Breast epithelium (tissue), 4 donors: ENCODE measurements at regions not wholly inside any gene's neighbourhood (a gene's known extent, or its start where the extent isn't known, plus 50 kb on each side); places are given as distances from the start of the nearest gene placed in this dataset.

Experiments used
- DNase-seq, 2 donors: peaks; one replicate each; pipeline ENCODE4 v3.0.0-alpha.2; 2019; ENCODE audit warnings: low spot score in 2 of 2
- H3K27ac ChIP-seq, 2 donors: fragments of 200-600 bp; sonication (generic) in 1 of 2; one replicate each; pipeline ENCODE4 v1.5.1; 2016 to 2019; ENCODE audit warnings: mild to moderate bottlenecking in 1 of 2
- H3K27me3 ChIP-seq, 2 donors: fragments of 200-600 bp; sonication (generic) in 1 of 2; one replicate each; pipeline versions ENCODE4 v1.5.1 to v1.6.0; 2017 to 2019; ENCODE audit warnings: control low read depth in 1 of 2, mild to moderate bottlenecking in 1 of 2
- H3K36me3 ChIP-seq: fragments of 200-600 bp; one replicate; pipeline ENCODE4 v1.5.1; 2019
- H3K4me1 ChIP-seq, 2 donors: fragments of 200-600 bp; sonication (generic); one replicate each; pipeline ENCODE4 v1.5.1; 2016 to 2019; ENCODE audit warnings: control low read depth in 1 of 2
- H3K4me3 ChIP-seq, 3 donors: fragments of 200-600 bp; sonication (generic); 1 replicate in 2 of 3; 2 replicates in 1 of 3; pipeline ENCODE4 v1.5.1; 2016 to 2019; ENCODE audit warnings: mild to moderate bottlenecking in 3 of 3, moderate library complexity in 2 of 3
- H3K9me3 ChIP-seq, 2 donors: fragments of 200-600 bp; sonication (generic) in 1 of 2; one replicate each; pipeline ENCODE4 v1.5.1; 2016 to 2019; ENCODE audit warnings: control low read depth in 1 of 2
- CTCF ChIP-seq, 3 donors: fragments of 450-650 bp; IDR thresholded peaks; one replicate each; pipeline ENCODE4 v1.5.1; 2016 to 2017; ENCODE audit warnings: antibody characterized with exemption in 3 of 3, mild to moderate bottlenecking in 3 of 3, moderate library complexity in 3 of 3
- POLR2A ChIP-seq: fragments of 450-650 bp; IDR thresholded peaks from one replicate; pipeline ENCODE4 v1.6.1; 2016; ENCODE audit warnings: antibody characterized with exemption, mild to moderate bottlenecking, moderate library complexity
- POLR2AphosphoS5 ChIP-seq, 3 donors: sonication (generic); formaldehyde crosslinking; IDR thresholded peaks; one replicate each; pipeline ENCODE4 v1.6.1; 2017; ENCODE audit warnings: antibody characterized with exemption in 3 of 3
- intact Hi-C: fragments of 100-400 bp; cut with DNase I; formaldehyde crosslinking; loops from one replicate; pipeline ENCODE4 v1.15.1; 2023; ENCODE audit warnings: low total_unique reads

GRCh38 chr2:11004199-11004598, 92.5 kb downstream of the KCNF1 start:
- intact Hi-C loops, result no loop called here
- DNase-seq, result no peak
- TF ChIP-seq CTCF (IDR thresholded peaks at IDR 0.05), result no peak
- TF ChIP-seq POLR2A, result no peak
- no peak for TF ChIP-seq POLR2AphosphoS5 (IDR thresholded peaks at IDR 0.05)
- H3K9me3 ChIP-seq, result no peaks in the 10 kb centered on the region
- no peak overlapping the region for H3K27ac ChIP-seq
- H3K4me3 ChIP-seq, result no peak overlapping the region
- no peaks in the 10 kb centered on the region for H3K4me1 ChIP-seq
- no peaks in the 10 kb centered on the region for H3K27me3 ChIP-seq
- H3K36me3 ChIP-seq, result no peaks in the 10 kb centered on the region

GRCh38 chr2:11005032-11005431, 93.3 kb downstream of the KCNF1 start:
- H3K27ac ChIP-seq, result no peak overlapping the region
- no peak for DNase-seq
- no peaks in the 10 kb centered on the region for H3K36me3 ChIP-seq
- no peak overlapping the region for H3K4me3 ChIP-seq
- H3K4me1 ChIP-seq, result no peaks in the 10 kb centered on the region
- H3K9me3 ChIP-seq, result no peaks in the 10 kb centered on the region
- TF ChIP-seq POLR2A (no peak), POLR2AphosphoS5 (IDR thresholded peaks at IDR 0.05) (no peak), CTCF (IDR thresholded peaks at IDR 0.05) (no peak)
- no peaks in the 10 kb centered on the region for H3K27me3 ChIP-seq
- intact Hi-C loops, result loop anchor here (5.0 kb wide), 1 partner anchor 907 kb away; no protein-coding TSS in a partner anchor

- Histone ChIP-seq H3K27ac (no peak overlapping the region), H3K9me3 (peaks cover 0 to 2% of the 10 kb centered on the region in 2 donors), H3K4me1 (no peaks in the 10 kb centered on the region), H3K36me3 (no peaks in the 10 kb centered on the region), H3K4me3 (no peak overlapping the region), H3K27me3 (no peaks in the 10 kb centered on the region)
- intact Hi-C loops, result loop anchor here (5.0 kb wide), 1 partner anchor 906 kb away; no protein-coding TSS in a partner anchor
- TF ChIP-seq CTCF (IDR thresholded peaks at IDR 0.05) (no peak), POLR2A (no peak), POLR2AphosphoS5 (IDR thresholded peaks at IDR 0.05) (no peak)
- no peak for DNase-seq
Measured at GRCh38 chr2:11006191-11006590, 94.5 kb downstream of the KCNF1 start.

GRCh38 chr2:11007331-11008264, 95.9 kb downstream of the KCNF1 start:
- Histone ChIP-seq H3K36me3 (no peaks in the 10 kb centered on the region), H3K4me3 (no peak overlapping the region), H3K4me1 (no peaks in the 10 kb centered on the region), H3K27me3 (no peaks in the 10 kb centered on the region), H3K9me3 (peaks cover 0 to 14% of the 10 kb centered on the region in 2 donors), H3K27ac (no peak overlapping the region)
- intact Hi-C loops, result loop anchor here (5.0 kb wide), 1 partner anchor 905 kb away; no protein-coding TSS in a partner anchor
- TF ChIP-seq POLR2A, result no peak
- TF ChIP-seq POLR2AphosphoS5 (IDR thresholded peaks at IDR 0.05), result no peak
- TF ChIP-seq CTCF (IDR thresholded peaks at IDR 0.05), result no peak
- no peak for DNase-seq

GRCh38 chr2:11008773-11009172, 97.0 kb downstream of the KCNF1 start:
- H3K4me3 ChIP-seq, result no peak overlapping the region
- intact Hi-C loops, result loop anchor here (5.0 kb wide), 1 partner anchor 904 kb away; no protein-coding TSS in a partner anchor
- H3K27me3 ChIP-seq, result no peaks in the 10 kb centered on the region
- H3K4me1 ChIP-seq, result no peaks in the 10 kb centered on the region
- TF ChIP-seq POLR2AphosphoS5 (IDR thresholded peaks at IDR 0.05) (no peak), POLR2A (no peak), CTCF (IDR thresholded peaks at IDR 0.05) (no peak)
- peaks cover 0 to 15% of the 10 kb centered on the region in 2 donors for H3K9me3 ChIP-seq
- H3K36me3 ChIP-seq, result no peaks in the 10 kb centered on the region
- no peak for DNase-seq
- no peak overlapping the region for H3K27ac ChIP-seq
